HCT116 (cell line): ENCODE measurements at regions not wholly inside any gene's neighbourhood (a gene's known extent, or its start where the extent isn't known, plus 50 kb on each side); places are given as distances from the start of the nearest gene placed in this dataset.

Experiments
- JUND ChIP-seq: IDR thresholded peaks from 2 replicates; pipeline ENCODE4 v1.6.1; 2012
- POLR2AphosphoS5 ChIP-seq: IDR thresholded peaks from 2 replicates; pipeline ENCODE4 v1.6.1; 2011; ENCODE audit warnings: mild to moderate bottlenecking, low read depth, low read length, moderate library complexity

GRCh38 chr5:61816585-61817450 is 484.8 kb downstream of the ZSWIM6 start:
- TF ChIP-seq POLR2AphosphoS5 (no peak), JUND (no peak)
